ENCODE measurements at regions not wholly inside any gene's neighbourhood (a gene's known extent, or its start where the extent isn't known, plus 50 kb on each side); places are given as distances from the start of the nearest gene placed in this dataset.

GRCh38 chr16:85250609-85251223, 138.4 kb upstream of the CIBAR2 start:
- TF ChIP-seq CTCF (optimal IDR thresholded peaks at IDR 0.05 in 1 of 3, IDR thresholded peaks at IDR 0.05 in 1 of 3, conservative IDR thresholded peaks at IDR 0.05 in 1 of 3; ENCODE audit: extremely low read depth in 1 of 3, insufficient read depth in 2 of 3, low read length in 3 of 3) (no peak), EZH2 (IDR thresholded peaks at IDR 0.05; ENCODE audit: low read length) (no peak)
